GM12891 (cell line): ENCODE measurements at regions not wholly inside any gene's neighbourhood (a gene's known extent, or its start where the extent isn't known, plus 50 kb on each side); places are given as distances from the start of the nearest gene placed in this dataset.

Experiments
- DNase-seq: peaks from one replicate; pipeline ENCODE4 v3.0.0; 2011; ENCODE audit warnings: low spot score; ENCODE audit not compliant: insufficient read length
- FAIRE-seq: peaks from 2 replicates; lab custom pipeline; 2011; peaks lifted over from hg19 to GRCh38; lab: Jason Lieb, UNC
- PAX5 ChIP-seq: IDR thresholded peaks from 2 replicates; pipeline ENCODE4 v1.6.1; 2011; ENCODE audit warnings: low read length, moderate library complexity, mild to moderate bottlenecking; ENCODE audit not compliant: insufficient read depth, severe bottlenecking
- POLR2A ChIP-seq: IDR thresholded peaks from 2 replicates; pipeline ENCODE4 v1.6.1; 2011; ENCODE audit warnings: low read depth, low read length, control low read depth
- POLR2AphosphoS5 ChIP-seq: IDR thresholded peaks from 2 replicates; pipeline ENCODE4 v1.6.1; 2011; ENCODE audit warnings: low read depth, low read length, control low read depth
- POU2F2 ChIP-seq: IDR thresholded peaks from 2 replicates; pipeline ENCODE4 v1.6.1; 2011; ENCODE audit warnings: low read depth, mild to moderate bottlenecking, control low read depth, low read length, moderate library complexity
- SPI1 ChIP-seq: IDR thresholded peaks from 2 replicates; pipeline ENCODE4 v1.6.1; 2011; ENCODE audit warnings: low read depth, low read length, control low read depth
- TAF1 ChIP-seq: IDR thresholded peaks from 2 replicates; pipeline ENCODE4 v1.6.1; 2011; ENCODE audit warnings: low read depth, low read length, control low read depth

DNA sequence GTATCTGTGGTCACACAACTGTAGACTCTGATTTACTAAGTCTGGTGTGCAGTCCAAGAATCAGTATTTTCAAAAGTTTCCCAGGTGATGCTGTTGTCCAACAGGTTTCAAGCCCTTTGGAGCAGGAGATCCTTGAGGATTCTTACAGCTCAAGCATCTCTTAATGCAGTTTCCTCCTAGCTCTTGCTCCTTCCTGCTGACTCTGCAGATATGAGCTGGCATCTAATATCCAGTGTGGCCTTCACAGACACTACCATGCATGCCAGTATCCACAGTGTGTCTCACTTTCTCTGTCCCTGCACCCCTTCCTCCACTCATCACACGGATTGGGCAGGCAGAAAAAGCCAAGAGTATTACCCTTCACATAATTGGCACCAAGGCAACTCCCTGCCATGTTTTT, 182.2 kb upstream of the TNC start:
- FAIRE-seq = no peak

DNA sequence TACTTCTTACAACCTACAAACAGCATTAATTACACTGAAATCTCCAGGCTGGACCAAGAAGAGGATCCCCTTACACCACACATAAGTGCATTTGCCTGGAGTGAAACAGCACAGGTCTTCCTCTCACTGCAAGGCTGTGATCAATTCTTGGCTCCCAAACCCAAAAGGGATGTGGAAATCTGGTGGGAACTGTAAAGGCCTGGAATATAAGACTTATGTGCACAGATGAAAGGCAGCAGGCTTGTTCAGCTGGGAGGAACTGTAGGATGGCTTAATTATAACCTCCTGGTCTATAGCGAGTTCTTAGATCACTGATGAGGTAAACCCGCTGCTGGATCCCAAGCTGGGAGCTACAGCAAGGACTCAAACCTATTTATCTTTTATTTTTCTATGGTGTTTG, 182.9 kb upstream of the TNC start:
- FAIRE-seq (no peak), DNase-seq (no peak)
- no peak for TF ChIP-seq POLR2A
- no peak for TF ChIP-seq TAF1
- no peak for TF ChIP-seq POLR2AphosphoS5
- TF ChIP-seq SPI1 = no peak
- TF ChIP-seq POU2F2 = no peak
- no peak for TF ChIP-seq PAX5

More for the DNA sequence above, 182.2 kb upstream of the TNC start:
- TF ChIP-seq TAF1 = no peak
- TF ChIP-seq SPI1 = no peak
- no peak for TF ChIP-seq PAX5
- no peak for TF ChIP-seq POLR2A
- no peak for TF ChIP-seq POLR2AphosphoS5
- no peak for TF ChIP-seq POU2F2
- no peak for DNase-seq

DNA sequence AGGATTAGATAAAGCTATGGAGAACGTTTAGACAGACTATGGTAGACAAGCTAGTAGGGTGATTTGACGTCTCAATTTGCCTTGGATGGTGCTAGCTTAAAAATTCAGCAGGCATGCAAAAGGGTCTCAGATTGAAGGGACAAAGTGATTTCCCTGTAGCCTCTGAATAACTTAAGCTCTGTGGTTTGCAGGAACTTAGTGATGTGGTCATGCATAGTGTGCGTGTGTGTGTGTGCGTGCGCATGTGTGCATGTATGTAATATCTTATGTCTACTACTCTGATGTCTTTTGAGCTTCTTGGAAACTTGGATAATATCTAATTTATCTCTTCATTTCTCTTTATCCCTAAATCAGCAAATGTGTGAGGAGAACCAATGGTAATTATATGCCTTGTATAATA, 183.6 kb upstream of the TNC start:
- DNase-seq (no peak), FAIRE-seq (no peak)
- TF ChIP-seq PAX5 (no peak), POLR2AphosphoS5 (no peak), POLR2A (no peak), TAF1 (no peak), POU2F2 (no peak), SPI1 (no peak)

DNA sequence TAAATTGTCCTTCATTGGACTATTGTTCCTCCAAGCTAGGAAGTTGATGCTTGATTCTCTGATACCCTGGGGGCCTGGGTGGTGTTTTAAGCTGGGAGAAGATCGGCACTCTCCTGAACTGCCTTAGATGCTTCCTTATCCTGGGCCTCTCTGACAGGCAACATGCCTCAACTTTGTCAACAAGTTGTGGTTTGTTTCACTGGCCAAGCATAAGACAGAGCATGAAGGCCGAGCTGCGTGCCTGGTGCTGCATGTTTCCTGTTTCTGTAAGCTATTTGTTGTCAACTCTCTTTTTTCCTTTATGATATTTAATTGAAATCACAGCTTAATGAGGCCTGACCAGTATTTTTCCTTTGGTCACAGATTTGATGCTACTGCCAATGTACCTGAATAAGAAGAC, 187.6 kb upstream of the TNC start:
- no peak for DNase-seq
- no peak for FAIRE-seq
- TF ChIP-seq POLR2A (no peak), SPI1 (no peak), POU2F2 (no peak), POLR2AphosphoS5 (no peak), TAF1 (no peak), PAX5 (no peak)

DNA sequence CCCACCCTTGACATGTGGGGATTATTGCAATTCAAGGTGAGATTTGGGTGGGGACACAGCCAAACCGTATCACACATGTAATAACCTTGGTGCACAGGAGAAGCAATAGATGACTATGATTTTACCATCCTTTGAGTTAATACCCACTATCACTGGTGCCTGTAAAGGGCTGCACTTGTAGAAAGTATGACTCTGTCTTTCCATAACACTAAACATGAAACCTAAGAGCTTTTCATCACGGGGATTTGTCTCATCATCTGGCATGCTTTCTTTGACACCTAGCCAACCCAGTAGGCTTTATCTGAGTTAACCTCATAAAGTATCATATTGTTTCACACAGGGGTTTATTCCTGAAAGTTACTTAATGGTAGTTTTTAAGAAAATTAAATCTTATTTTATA, 188.9 kb upstream of the TNC start:
- TF ChIP-seq POU2F2 (no peak), PAX5 (no peak), SPI1 (no peak), POLR2AphosphoS5 (no peak), TAF1 (no peak), POLR2A (no peak)
- FAIRE-seq (no peak), DNase-seq (no peak)

DNA sequence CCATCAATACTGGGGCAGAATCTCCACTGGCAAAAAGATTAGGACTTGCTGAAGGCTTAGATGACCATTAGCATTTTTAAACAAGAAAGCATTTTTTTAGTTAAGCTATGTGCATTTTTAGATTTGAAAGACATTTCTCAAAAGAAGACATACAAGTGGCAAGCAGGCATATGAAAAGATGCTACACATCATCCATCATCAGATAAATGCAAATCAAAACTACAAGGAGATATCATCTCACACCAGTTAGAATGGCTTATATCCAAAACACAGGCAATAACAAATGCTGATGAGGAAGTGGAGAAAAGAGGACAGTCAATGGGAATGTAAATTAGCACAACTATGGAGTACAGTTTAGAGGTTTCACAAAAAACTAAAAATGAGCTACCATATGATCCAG, 195.6 kb upstream of the TNC start:
- FAIRE-seq (peak; percentile 48), DNase-seq (no peak)
- TF ChIP-seq POLR2A = no peak
- TF ChIP-seq TAF1 = no peak
- no peak for TF ChIP-seq SPI1
- TF ChIP-seq POU2F2 = no peak
- no peak for TF ChIP-seq PAX5
- TF ChIP-seq POLR2AphosphoS5 = no peak

DNA sequence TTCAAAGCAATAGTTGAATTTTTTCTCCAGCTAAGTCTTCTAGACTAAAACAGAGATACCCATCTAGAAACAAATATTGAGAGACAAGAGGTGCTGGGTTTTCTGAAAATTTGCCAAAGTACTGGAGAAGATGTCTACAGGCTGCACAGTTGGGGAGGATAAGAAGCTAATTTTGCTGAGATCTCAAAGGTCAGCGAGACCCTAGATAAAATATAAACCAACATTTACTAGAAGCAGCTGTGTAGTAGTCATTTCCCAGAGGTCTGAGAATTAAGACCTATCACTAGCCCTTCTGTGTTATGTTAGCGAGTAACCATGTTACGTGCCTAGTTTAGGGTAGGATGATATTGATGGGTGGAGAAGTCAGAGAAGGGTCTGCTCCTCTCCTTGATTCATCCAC, 208.5 kb upstream of the TNC start:
- DNase-seq (no peak), FAIRE-seq (no peak)
- TF ChIP-seq POU2F2 = no peak
- TF ChIP-seq SPI1 = no peak
- no peak for TF ChIP-seq POLR2A
- no peak for TF ChIP-seq TAF1
- TF ChIP-seq POLR2AphosphoS5 = no peak
- TF ChIP-seq PAX5 = no peak

DNA sequence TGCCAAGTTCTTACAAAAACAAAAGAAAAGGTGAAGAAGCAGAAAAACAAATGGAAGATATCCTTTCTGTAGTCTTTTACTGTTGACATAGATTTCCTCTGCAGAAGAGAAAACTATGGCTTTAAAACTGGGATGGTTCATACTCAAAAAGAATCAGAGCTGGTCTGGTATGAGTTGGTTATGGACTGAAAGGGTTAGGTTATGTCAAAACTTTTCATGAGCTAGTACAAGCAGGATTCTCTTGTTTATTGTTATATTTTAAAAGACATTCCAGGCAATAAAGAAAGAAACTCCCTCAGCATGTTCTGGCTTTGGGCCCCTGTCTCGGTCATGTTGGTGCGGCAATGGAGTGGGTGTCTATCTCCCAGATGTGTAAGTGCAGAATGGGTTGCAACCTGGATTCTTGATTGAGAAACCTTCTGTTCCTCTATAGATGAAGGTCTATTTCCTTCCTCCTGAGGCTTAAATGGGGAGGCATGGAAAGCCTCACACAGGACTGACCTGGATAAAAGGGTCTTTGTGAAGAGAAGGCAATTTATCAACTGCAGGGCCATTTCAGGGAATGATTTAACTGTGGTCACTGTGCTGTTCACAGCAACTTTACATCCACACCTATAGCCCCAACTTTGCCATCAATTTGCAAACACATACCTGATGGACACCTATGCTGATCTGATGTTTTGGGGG, 209.6 kb upstream of the TNC start:
- FAIRE-seq = no peak
- TF ChIP-seq POU2F2 = no peak
- no peak for TF ChIP-seq POLR2A
- no peak for TF ChIP-seq SPI1
- TF ChIP-seq TAF1 = no peak
- TF ChIP-seq POLR2AphosphoS5 = no peak
- TF ChIP-seq PAX5 = no peak
- no peak for DNase-seq

DNA sequence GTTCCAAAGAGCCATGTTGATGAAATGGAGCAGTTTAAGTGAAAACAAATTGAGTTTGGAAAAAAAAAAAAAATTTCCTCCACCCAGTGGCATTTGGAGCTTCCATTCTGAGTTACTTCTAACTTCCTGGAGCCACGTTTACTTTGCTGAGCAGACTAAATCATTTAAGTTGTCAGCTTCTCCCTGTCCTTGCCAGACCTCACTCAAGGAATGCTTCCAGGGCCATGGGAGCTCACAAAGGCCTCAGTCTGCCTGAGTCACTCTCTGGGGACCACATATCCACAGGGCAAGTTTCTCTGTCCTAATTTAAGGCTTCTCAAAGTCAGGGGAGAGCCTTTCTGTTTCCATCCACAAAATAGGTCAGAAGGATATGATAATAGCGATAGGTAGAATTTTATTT, 210.3 kb upstream of the TNC start:
- TF ChIP-seq PAX5 (no peak), POLR2AphosphoS5 (no peak), TAF1 (no peak), POU2F2 (no peak), SPI1 (no peak), POLR2A (no peak)
- DNase-seq (no peak), FAIRE-seq (no peak)

DNA sequence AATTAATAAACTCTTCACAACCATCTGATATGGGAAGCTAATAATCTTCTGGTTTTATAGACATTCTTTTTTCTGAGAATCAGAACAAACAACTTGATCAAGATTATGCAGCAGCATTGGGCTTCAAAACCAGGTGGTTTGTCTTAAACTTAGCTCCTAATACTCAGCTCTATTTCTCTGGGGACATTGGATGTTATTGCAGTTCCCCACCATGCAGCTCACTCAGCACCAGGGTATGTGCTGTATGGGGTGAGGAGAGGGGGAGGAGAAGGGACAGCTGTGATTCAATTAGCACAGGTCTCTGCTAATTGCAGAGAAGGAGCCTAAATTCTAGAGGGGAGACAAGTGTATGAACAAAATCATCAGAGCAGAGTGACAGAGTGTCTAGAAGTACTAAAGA, 210.7 kb upstream of the TNC start:
- FAIRE-seq = no peak
- TF ChIP-seq PAX5 (no peak), SPI1 (no peak), TAF1 (no peak), POU2F2 (no peak), POLR2AphosphoS5 (no peak), POLR2A (no peak)
- no peak for DNase-seq
